NCI-H510A (cell line): ENCODE measurements at regions not wholly inside any gene's neighbourhood (a gene's known extent, or its start where the extent isn't known, plus 50 kb on each side); places are given as distances from the start of the nearest gene placed in this dataset.
A peak's percentile ranks its signal among the peaks of the same experiment; 100 is the strongest.

ENCODE experiments used
- DNase-seq: peaks from one replicate; lab custom pipeline; 2025; lab: John Stamatoyannopoulos, UW

DNA sequence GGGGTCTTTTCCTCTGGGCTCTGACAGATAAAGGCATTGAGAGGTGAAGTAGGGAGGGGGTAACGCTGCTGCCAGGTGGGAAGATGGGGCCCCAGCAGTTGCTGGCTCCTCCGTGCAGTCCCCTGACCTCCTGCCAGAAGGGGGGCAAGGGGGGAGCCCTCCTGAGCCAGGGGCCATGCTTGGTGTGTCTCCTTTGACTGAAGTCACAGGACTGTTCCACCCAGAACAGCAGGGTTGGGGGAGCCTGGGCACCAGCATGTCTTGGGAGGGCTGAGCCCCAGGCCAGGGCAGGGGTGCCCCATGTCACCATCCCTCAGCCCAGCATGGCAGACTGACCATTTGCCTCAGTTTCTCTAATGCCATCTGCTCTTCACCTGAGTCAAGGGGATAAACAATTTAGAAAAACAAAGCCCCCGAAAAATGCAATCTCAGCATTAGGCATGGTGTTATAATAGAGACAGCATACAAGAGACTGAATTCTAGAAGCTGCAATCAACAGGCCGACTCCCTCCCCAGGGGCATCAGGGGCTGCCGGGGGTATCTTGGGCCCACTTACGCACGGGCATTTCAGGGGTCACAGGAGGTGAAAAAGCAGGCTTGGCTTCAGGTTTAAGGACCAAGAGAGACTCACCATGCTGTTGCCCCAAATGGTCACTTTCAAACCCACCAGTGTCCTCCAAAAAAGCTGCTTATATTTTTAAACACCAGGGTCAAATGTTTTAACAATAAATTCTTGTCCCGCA is 108.6 kb upstream of the GPR26 start:
- DNase-seq: no peak

DNA sequence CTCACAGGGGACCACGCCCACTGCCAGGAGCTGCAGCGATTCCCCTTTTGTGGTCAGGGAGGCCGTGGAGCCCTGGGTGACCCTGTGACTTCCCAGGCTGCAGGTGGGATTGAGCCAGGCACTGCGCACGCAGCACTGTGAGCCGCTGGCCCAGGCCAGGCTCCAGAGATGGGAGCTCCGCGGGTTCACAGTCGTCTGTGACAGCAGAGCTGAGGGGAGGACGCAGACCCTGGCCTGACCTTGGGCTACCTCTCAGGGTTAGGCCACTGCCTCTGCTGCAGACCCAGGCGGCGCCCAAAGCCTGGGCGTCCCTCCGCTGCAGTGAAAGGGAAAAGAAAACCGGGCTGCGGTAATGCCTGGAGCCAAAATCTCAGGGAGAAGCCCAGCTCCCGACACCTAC is 107.5 kb upstream of the GPR26 start:
- DNase-seq: no peak

DNA sequence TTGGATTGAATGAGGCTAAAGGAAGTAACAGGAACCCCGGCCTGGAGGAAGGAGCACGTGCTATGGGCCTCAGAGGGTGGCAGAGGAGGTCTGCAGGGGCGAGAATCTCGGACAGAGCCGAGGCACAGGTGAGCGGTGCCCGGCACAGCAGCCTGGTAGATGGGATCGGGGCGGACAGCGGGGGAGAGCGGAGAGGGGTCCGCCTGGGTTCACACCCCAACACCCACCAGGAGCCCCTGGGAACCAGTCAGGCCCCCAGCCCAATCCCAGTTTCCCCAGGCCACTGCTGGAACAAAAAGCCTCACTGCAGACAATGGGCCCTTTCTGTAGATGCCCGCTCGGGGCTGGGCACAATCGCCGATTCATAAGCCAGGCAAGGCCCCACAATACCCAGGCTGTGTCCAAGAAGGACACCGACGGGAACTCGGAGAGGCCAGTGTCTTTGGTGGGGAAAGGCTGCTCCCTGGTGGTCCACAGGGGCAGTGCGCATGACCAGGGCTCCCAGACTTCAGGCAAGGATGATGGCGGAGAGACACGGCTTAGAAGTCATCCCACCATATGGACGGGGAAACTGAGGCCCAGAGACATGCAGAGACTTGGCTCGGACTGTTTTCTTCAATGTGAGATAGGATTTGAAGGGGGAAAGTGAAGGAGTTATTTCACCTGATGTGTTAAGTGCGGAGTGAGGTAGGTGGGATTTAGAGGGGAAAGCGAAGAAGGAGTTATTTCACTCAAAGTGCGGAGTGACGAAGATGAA is 106.9 kb upstream of the GPR26 start:
- DNase-seq: peak; percentile 31

DNA sequence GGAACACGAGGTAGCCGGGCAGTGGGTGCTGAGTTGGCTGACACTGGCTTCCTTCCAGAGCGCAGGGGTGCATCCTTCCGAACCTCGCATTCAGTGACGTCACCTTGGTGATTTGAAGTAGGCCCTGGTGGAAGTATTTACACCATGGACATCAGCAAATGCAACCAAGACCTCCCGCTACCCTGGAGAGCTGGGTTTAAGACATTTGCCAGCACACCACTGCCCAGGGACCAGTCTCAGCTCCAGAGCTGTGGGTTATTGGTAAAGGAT is 106.4 kb upstream of the GPR26 start:
- DNase-seq: no peak

DNA sequence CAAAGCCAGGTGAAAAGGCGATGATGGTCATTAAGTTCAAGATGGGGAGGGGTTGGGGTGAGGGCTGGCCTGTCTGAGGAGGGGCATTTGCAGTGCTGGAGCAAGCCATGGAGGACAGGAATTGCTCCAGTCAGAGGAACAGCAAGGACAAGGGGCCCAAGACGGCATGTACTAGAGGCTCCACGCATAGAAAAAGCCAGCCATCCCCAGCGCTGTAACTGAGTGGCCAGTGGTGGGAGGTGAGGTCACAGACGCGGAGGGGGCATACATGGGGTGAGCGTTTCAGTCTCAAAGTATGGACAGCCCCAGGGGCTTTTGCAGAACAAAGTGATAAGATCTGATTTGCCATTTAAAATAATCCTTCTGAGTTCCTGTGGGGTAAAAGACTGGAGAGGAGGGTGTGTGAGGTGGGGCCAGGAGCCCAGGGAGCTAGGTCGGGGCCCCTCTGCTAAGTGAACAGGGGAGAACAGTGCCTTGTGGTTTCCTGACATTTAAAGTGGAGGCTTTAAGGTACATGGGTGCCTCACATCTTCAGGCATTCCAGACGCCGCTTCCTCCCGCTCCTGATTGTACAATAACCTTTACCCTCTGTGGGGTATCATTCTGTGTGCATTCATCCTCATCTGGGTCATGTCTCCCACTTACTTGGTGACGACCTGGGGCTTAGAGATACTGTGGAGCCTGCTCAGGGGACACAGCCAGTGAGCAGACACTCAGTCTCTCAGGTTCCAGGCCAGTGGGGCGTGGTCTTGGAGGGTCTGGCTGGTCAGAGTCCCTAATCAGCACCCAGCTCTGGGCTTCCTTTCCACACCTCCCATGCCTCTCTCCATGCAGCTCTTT is 105.6 kb upstream of the GPR26 start:
- DNase-seq: no peak

DNA sequence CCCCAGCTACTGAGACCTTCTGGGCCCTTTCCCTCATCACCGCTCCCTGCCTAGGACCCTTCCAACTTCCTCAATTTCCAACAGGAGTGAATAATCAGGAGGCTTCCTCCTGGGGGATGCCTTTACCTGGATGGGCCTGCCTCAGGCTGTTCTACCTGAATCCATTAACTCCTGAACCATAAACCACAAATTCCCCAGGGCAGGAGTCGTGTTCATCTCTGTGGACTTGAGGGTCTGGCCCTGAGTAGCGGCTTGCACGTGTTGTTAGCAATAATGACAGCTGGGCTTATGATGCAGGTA is 105.1 kb upstream of the GPR26 start:
- DNase-seq: no peak

DNA sequence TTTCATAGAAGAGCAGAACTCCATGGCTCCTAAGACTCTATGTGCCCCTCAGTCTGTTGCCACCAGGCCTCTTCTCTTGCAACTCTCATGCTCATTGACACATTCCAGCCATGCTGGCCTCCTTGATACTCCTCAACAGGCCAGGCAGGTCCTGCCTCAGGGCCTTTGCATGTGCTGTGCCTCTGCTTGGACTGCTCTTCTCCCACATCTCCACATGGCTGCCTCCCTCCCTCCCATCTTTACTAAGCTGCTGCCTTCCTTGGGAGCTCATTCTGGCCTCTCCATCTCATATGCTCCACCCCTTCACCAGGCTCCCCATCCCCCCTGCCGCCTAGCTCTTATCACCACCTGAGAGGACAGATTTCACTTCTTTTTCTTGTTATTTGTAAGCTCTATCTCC is 103.8 kb upstream of the GPR26 start:
- no peak for DNase-seq

DNA sequence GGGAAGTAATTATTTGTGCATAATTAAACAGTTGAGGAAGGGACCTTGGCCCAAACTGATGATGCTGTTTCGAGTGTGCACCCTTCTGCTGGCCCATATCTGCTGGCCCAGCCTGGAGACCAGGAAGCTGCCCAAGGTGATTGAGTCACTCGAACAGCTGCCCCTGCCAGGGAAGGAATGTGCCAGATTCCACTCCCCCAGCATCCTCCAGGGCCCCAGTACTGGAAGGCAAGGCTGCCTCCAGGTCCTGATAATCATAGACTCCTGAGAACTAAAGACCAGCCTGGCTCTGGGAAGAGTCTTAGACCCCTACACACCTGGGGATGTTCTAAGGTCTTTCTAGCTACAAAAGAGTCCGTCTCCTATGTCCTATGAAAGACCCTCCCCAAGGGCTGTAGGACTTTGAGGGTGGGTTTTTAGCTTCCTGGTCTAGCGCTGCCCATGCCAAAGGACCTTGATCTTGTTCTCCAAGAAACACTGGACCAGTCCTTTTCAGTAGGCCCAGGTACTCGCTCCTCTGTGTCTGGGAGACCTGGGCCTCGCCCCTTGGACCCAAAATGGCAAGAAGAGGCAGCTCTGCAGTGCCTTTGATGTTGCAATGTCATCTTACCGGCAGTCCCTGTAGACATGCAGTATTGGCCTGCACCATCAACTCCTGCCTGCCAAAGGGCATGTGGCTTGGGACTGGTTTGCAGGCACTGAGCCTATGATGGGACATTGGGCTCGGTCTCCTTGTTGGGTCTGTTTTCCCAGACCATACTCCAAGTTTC is 103.2 kb upstream of the GPR26 start:
- no peak for DNase-seq

DNA sequence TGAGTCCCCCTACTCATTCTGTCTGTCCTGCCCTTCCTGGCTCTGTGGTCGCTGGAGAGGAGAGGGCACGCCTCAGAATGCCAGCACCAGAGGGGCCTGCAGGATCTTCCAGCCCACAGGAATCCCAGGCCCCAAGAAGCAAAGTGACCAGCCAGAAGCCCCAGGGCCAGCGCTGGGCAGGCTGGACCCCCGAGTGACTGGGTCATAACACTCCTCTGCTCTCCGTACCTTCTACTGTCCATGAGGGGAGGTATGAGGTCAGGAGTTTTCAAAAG is 102.6 kb upstream of the GPR26 start:
- DNase-seq: no peak

DNA sequence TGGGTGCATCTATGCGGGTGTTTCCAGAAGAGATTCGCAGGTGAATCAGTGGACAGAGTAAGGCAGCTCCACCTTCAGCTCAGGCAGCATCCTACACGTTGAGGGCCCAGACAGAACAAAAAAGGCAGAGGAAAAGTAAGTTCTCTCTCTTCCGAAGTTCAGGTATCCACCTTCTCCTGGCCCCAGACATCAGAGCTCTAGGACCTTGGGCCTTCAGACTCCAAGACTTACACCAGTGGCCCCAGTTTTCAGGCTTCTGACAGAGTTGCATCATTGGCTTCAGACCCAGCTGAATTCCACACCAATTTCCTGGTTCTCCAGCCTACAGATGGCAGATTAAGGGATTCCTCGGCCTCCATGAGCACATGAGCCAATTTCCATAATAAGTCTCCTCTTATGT is 102.2 kb upstream of the GPR26 start:
- no peak for DNase-seq

DNA sequence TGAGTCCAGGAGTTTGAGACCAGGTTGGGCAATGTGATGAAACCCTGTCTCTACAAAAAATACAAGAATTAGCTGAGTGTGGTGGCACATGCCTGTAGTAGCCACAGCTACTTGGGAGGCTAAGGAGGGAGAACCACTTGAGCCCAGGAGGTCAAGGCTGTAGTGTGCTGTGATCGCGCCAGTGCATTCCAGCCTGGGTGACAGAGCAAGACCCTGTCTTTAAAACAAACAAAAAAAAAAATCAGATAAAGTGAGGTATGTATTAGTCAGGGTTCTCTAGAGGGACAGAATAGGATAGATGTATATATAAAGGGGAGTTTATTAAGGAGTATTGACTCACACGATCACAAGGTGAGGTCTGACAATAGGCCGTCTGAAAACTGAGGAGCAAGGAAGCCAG is 101.5 kb upstream of the GPR26 start:
- DNase-seq: no peak

DNA sequence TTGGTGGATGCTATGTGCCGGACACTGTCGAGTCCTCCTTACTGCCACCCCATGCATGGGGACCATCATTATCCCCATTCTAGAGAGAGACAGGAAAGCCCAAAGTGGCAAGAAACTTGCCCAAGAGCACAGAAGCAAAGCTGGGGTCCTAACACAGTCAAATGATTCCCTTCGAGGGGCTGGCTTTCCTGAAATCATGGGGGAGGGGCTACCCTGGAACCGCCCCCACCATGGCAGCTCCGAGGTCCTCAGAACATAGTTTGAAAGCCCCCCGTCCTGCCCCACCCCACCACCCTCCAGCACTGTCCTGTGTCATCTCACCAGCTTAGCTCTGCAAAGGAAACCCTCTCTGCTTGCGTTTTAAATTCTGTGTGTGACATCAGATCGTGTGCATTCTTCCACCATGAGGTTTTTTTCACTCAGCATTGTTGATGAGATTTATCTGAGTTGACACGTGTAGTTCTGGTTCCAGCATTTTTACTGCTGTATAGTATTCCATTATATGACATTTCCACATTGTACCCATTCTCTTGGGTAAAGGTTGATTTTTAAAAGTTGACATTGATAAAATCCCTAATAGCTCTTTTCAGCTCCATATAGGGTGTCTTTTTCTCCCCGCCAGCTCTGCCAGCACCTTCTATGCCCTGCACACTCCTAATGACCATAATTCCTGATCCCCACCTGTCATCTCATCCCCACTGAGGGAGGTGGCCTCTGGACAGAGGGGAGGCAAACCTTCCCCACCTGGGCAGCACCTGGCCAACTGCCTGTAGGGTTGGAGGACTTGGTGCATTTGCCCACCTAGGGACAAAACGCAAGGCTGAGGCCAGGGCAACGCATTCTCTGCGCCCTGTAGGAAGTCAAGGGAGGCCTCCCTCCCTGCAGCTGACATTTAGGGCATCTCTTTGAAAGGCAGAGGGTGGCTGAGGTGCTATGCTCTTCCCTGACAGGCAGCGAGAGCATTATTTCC is 100.2 kb upstream of the GPR26 start:
- no peak for DNase-seq

DNA sequence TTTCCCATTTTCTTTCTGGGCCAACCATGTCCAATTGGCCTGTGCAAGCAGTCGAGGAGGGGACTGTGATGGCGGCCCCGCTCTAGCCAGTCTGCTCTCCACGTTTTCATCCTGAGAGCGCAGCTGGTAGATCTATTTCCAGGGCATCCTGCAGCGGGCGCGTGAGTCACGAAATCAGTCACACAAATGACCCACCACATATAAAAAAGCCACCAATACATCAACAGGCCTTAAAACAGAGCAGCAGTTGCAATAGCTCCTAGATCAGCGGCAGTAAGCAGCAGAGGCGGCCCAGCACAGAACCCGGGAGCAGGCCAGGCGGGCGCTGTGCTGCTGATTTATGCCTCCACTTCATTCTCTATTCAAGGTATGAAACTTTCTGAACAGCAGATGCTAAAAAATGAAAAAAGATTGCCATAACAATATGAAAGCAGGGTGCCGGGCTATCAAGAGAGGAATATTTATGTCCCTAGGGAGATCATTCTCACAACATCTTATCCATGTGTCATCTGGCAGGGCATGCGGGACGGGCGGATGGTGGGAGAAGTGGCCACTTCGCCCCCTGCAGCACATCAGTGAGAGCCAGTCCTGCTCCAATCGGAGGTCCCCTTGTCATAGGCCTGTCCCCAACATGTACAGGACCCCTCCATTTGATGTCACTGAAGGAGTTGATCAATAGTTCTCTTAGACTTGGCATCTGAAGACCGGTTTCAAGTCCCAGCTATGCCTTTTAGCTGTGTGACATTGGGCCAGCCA is 98.0 kb upstream of the GPR26 start:
- DNase-seq: no peak

DNA sequence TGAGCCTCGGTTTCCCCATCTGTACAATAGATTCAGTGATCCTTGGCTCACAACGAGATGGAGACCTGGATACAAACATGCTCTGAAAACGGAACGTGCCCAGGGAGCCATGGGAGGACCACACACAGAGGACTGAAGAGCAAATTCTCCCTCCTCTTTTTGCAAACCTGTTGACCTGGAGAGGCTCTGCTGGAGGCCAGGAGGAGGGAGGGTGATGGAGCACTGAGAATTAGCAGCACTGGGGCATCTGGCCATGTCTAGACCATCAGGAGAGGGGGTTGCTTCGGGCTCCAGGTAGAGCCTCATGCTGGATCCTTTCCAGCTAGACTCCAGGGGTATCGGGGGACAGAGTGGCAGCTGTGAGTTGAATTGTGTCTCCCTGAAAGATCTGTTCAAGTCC is 97.4 kb upstream of the GPR26 start:
- DNase-seq: no peak

DNA sequence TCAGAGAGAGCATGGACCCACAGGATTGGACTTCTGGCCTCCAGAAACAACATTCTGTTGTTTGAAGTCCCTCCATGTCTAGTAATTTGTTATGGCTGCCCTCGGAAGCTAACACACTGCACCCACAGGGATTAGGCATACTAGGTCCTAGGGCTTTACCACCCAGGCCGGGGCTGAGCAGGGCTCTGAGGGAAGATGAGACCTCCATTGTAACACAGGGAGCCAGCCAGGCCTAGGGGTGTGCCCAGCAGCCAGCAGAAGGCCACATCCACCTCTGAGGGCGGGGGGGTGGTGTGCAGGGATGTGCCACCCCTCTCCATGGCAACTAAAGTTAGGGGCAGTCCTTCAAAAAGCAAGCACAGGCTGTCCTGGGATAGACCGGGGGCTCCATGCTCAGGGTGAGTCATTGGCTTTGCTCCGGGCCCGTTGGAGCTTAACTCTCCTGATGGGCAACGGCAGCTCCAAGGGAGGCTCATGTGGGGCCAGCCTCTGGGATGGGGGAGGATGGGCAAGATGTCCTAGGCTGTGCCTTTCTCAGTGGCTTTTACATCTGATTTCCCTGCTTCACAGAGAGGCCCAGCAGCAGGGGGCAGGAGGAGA is 96.6 kb upstream of the GPR26 start:
- DNase-seq: no peak

DNA sequence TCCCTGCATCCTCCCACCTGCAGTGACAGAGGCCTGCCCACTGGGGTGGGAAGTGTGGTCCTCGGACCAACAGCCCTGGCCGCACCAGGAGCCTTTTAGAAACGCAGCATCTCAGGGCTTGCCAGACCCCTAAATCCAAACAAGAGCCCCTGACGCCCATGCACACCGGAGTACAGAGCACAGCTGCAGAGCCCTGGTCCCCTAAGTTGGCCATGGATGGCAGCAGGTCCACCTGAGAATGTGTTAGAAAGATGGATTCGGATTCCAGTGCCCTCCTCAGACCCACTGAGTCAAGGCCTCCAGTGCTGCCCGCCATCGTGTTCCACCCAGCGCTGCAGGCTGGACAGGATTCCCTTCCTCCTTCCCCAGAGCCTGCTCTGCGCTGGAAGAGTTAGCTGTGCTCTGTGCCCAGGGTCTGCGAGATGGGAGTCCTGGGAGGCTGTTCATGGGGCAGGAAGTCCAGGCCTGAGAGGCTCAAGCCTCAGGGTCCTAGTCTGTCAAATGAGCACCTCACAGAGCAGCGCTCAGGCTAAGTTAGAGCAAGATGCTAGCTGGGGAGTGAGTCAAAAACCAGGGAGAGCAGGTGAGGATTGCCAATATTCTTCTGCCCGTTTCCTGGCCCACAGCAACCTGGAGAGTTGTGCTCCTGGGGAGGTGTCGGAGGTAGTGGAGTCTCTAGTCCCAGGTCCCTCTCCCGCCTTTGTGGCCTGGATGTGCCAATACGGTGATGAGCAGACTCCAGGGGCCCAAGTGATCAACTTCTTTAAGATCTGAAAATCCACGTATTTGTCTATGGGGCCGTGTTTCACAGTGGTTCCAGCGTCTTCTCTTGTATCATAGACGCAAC is 95.9 kb upstream of the GPR26 start:
- DNase-seq: no peak

DNA sequence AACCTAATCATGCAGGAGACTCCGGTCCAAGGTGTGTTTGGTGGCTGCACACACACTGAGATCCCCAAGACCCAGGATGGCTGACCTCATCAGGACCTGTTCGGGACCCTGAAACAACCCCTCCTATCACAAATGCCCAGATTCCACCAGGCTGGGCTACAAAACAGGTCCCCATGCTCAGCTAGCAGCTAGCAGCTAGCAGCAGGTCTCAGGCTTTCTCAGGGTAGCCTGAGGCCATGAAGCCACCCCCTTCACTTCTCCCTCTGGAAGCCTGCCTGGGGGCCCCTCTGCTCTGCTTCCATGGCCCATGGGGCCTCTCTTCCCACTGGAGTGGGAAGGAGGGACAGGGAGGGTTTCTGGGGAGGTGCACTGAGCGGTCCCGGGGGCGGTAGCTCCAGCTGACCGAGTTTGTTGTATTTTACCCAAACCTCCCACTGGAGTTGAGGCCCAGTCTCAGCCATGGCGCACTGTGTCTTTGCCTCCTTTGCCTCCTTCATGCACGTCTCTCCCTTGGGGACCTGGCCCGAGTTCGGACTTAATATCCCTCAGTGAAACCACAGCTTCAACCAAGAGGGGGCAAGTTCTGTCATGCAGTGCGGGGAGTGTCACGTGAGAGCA is 95.1 kb upstream of the GPR26 start:
- DNase-seq: no peak

DNA sequence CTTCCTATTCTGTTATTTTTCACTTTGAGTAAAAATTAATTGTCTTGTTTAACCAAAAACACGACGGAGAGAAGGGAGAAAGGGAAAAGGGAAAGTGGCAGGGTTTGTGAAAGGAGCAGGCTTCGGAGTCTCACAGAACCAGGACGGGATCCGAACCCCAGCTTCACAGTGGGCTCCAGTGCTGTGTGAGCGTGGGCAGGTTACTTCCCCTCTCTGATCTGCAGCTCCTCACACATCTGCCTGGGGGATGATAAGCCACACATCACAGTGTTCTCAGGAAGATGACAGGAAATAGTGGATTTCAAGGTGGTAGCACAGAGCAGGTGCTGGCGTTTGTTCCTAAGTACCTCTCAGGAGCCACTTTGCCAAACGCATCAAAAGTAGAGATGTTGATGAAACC is 94.2 kb upstream of the GPR26 start:
- peak; percentile 39 for DNase-seq
